ENCODE measurements at regions not wholly inside any gene's neighbourhood (a gene's known extent, or its start where the extent isn't known, plus 50 kb on each side); places are given as distances from the start of the nearest gene placed in this dataset.

DNA sequence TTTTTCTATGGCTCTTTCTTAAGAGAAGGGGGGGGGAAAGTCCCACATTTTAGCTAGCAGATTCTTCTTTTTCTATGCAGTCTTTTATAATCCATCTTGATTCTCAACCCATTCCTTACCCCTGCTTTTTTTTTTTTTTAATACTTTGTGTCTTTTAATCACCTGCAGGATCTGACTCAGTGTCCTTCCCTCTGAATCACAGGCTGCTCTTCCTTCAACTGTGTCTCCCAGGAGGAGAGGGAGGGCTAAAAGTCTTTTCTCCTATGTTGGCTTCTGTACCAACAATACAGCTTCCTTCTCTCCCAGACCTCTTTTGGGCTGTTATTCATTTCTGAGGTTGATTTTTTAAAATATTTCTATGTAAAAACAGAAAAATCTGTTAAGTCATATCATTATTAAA lies 686.2 kb downstream of the ADGRL2 start:
- TF ChIP-seq EP300 (IDR thresholded peaks at IDR 0.05; ENCODE audit: borderline replicate concordance) (no peak), RAD21 (IDR thresholded peaks at IDR 0.05; ENCODE audit: low read depth) (no peak), FOXM1 (IDR thresholded peaks at IDR 0.05; ENCODE audit: borderline replicate concordance, low read depth) (no peak)
- TF ChIP-seq, protein P1, sequence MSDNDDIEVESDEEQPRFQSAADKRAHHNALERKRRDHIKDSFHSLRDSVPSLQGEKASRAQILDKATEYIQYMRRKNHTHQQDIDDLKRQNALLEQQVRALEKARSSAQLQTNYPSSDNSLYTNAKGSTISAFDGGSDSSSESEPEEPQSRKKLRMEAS (IDR thresholded peaks at IDR 0.05) = no peak
- TF ChIP-seq, protein P2, sequence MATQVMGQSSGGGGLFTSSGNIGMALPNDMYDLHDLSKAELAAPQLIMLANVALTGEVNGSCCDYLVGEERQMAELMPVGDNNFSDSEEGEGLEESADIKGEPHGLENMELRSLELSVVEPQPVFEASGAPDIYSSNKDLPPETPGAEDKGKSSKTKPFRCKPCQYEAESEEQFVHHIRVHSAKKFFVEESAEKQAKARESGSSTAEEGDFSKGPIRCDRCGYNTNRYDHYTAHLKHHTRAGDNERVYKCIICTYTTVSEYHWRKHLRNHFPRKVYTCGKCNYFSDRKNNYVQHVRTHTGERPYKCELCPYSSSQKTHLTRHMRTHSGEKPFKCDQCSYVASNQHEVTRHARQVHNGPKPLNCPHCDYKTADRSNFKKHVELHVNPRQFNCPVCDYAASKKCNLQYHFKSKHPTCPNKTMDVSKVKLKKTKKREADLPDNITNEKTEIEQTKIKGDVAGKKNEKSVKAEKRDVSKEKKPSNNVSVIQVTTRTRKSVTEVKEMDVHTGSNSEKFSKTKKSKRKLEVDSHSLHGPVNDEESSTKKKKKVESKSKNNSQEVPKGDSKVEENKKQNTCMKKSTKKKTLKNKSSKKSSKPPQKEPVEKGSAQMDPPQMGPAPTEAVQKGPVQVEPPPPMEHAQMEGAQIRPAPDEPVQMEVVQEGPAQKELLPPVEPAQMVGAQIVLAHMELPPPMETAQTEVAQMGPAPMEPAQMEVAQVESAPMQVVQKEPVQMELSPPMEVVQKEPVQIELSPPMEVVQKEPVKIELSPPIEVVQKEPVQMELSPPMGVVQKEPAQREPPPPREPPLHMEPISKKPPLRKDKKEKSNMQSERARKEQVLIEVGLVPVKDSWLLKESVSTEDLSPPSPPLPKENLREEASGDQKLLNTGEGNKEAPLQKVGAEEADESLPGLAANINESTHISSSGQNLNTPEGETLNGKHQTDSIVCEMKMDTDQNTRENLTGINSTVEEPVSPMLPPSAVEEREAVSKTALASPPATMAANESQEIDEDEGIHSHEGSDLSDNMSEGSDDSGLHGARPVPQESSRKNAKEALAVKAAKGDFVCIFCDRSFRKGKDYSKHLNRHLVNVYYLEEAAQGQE (IDR thresholded peaks at IDR 0.05; ENCODE audit: low read depth) = no peak

All from Ishikawa (cell line).